Activated naive CD8-positive, alpha-beta T cell (primary cell): ENCODE measurements at regions not wholly inside any gene's neighbourhood (a gene's known extent, or its start where the extent isn't known, plus 50 kb on each side); places are given as distances from the start of the nearest gene placed in this dataset.

Experiments
- H3K27ac Mint-ChIP-seq: one replicate; pipeline ENCODE4 v1.8.0; 2021; ENCODE audit warnings: mixed read lengths
- H3K27me3 Mint-ChIP-seq: one replicate; pipeline ENCODE4 v1.8.0; 2021; ENCODE audit warnings: mixed read lengths
- H3K36me3 Mint-ChIP-seq: one replicate; pipeline ENCODE4 v1.8.0; 2021; ENCODE audit warnings: mixed read lengths
- H3K4me1 Mint-ChIP-seq: one replicate; pipeline ENCODE4 v1.8.0; 2021; ENCODE audit warnings: low read depth, mixed read lengths
- H3K4me3 Mint-ChIP-seq: one replicate; pipeline ENCODE4 v1.8.0; 2021; ENCODE audit warnings: mild to moderate bottlenecking, mixed read lengths
- H3K9me3 Mint-ChIP-seq: one replicate; pipeline ENCODE4 v1.8.0; 2021; ENCODE audit warnings: low read depth, mixed read lengths

GRCh38 chr4:11134705-11135104 lies 294.0 kb downstream of the HS3ST1 start:
- Mint-ChIP-seq H3K4me1 (no peaks in the 10 kb centered on the region), H3K9me3 (no peaks in the 10 kb centered on the region)

GRCh38 chr4:11133868-11134267 lies 294.8 kb downstream of the HS3ST1 start:
- Mint-ChIP-seq H3K9me3 (no peaks in the 10 kb centered on the region), H3K27me3 (no peaks in the 10 kb centered on the region), H3K27ac (no peak overlapping the region), H3K36me3 (no peaks in the 10 kb centered on the region), H3K4me1 (no peaks in the 10 kb centered on the region), H3K4me3 (no peak overlapping the region)

More at GRCh38 chr4:11134705-11135104, 294.0 kb downstream of the HS3ST1 start:
- Mint-ChIP-seq H3K27me3 (no peaks in the 10 kb centered on the region), H3K36me3 (no peaks in the 10 kb centered on the region), H3K4me3 (no peak overlapping the region), H3K27ac (no peak overlapping the region)

- no peaks in the 10 kb centered on the region for H3K4me1 Mint-ChIP-seq
- H3K9me3 Mint-ChIP-seq: no peaks in the 10 kb centered on the region
- no peak overlapping the region for H3K27ac Mint-ChIP-seq
- no peaks in the 10 kb centered on the region for H3K27me3 Mint-ChIP-seq
- H3K4me3 Mint-ChIP-seq: no peak overlapping the region
- H3K36me3 Mint-ChIP-seq: no peaks in the 10 kb centered on the region
Observed at GRCh38 chr4:11132478-11132877, 296.2 kb downstream of the HS3ST1 start.

- Mint-ChIP-seq H3K27ac (no peak overlapping the region), H3K4me3 (no peak overlapping the region), H3K9me3 (no peaks in the 10 kb centered on the region), H3K27me3 (no peaks in the 10 kb centered on the region), H3K36me3 (no peaks in the 10 kb centered on the region), H3K4me1 (no peaks in the 10 kb centered on the region)
Observed at GRCh38 chr4:11131491-11131890, 297.2 kb downstream of the HS3ST1 start.

- Mint-ChIP-seq H3K27ac (no peak overlapping the region), H3K36me3 (no peaks in the 10 kb centered on the region), H3K4me3 (no peak overlapping the region), H3K4me1 (no peaks in the 10 kb centered on the region), H3K9me3 (no peaks in the 10 kb centered on the region), H3K27me3 (no peaks in the 10 kb centered on the region)
Observed at GRCh38 chr4:11130195-11130970, 298.3 kb downstream of the HS3ST1 start.

GRCh38 chr4:11120435-11120834 lies 308.3 kb downstream of the HS3ST1 start:
- H3K27me3 Mint-ChIP-seq: peaks cover 5% of the 10 kb centered on the region
- no peaks in the 10 kb centered on the region for H3K4me1 Mint-ChIP-seq
- no peak overlapping the region for H3K27ac Mint-ChIP-seq
- H3K4me3 Mint-ChIP-seq: no peak overlapping the region
- H3K36me3 Mint-ChIP-seq: no peaks in the 10 kb centered on the region
- no peaks in the 10 kb centered on the region for H3K9me3 Mint-ChIP-seq

- Mint-ChIP-seq H3K9me3 (no peaks in the 10 kb centered on the region), H3K4me3 (no peak overlapping the region), H3K4me1 (no peaks in the 10 kb centered on the region), H3K36me3 (no peaks in the 10 kb centered on the region), H3K27me3 (peaks cover 3% of the 10 kb centered on the region), H3K27ac (no peak overlapping the region)
Observed at GRCh38 chr4:11119474-11119873, 309.2 kb downstream of the HS3ST1 start.

- peaks cover 3% of the 10 kb centered on the region for H3K27me3 Mint-ChIP-seq
- no peaks in the 10 kb centered on the region for H3K36me3 Mint-ChIP-seq
- no peak overlapping the region for H3K4me3 Mint-ChIP-seq
- no peak overlapping the region for H3K27ac Mint-ChIP-seq
- no peaks in the 10 kb centered on the region for H3K4me1 Mint-ChIP-seq
- no peaks in the 10 kb centered on the region for H3K9me3 Mint-ChIP-seq
Observed at GRCh38 chr4:11118513-11118912, 310.2 kb downstream of the HS3ST1 start.

- Mint-ChIP-seq H3K4me1 (no peaks in the 10 kb centered on the region), H3K4me3 (no peak overlapping the region), H3K36me3 (no peaks in the 10 kb centered on the region), H3K27ac (no peak overlapping the region), H3K9me3 (no peaks in the 10 kb centered on the region), H3K27me3 (peaks cover 3% of the 10 kb centered on the region)
Observed at GRCh38 chr4:11116940-11117339, 311.8 kb downstream of the HS3ST1 start.

- Mint-ChIP-seq H3K4me3 (no peak overlapping the region), H3K27ac (no peak overlapping the region), H3K9me3 (no peaks in the 10 kb centered on the region), H3K4me1 (no peaks in the 10 kb centered on the region), H3K27me3 (peaks cover 5% of the 10 kb centered on the region), H3K36me3 (no peaks in the 10 kb centered on the region)
Observed at GRCh38 chr4:11111876-11112275, 316.8 kb downstream of the HS3ST1 start.

GRCh38 chr4:11111370-11111769 lies 317.3 kb downstream of the HS3ST1 start:
- Mint-ChIP-seq H3K4me1 (no peaks in the 10 kb centered on the region), H3K27ac (no peak overlapping the region), H3K36me3 (no peaks in the 10 kb centered on the region), H3K27me3 (peaks cover 5% of the 10 kb centered on the region), H3K4me3 (no peak overlapping the region), H3K9me3 (no peaks in the 10 kb centered on the region)

- Mint-ChIP-seq H3K9me3 (no peaks in the 10 kb centered on the region), H3K36me3 (no peaks in the 10 kb centered on the region), H3K4me3 (no peak overlapping the region), H3K27ac (no peak overlapping the region), H3K4me1 (no peaks in the 10 kb centered on the region), H3K27me3 (peaks cover 2% of the 10 kb centered on the region)
Observed at GRCh38 chr4:11106759-11107158, 321.9 kb downstream of the HS3ST1 start.

- H3K4me3 Mint-ChIP-seq: no peak overlapping the region
- no peak overlapping the region for H3K27ac Mint-ChIP-seq
- H3K9me3 Mint-ChIP-seq: no peaks in the 10 kb centered on the region
- no peaks in the 10 kb centered on the region for H3K4me1 Mint-ChIP-seq
- H3K27me3 Mint-ChIP-seq: peaks cover 2% of the 10 kb centered on the region
- H3K36me3 Mint-ChIP-seq: no peaks in the 10 kb centered on the region
Observed at GRCh38 chr4:11106190-11106589, 322.5 kb downstream of the HS3ST1 start.

GRCh38 chr4:11105715-11106114 lies 323.0 kb downstream of the HS3ST1 start:
- Mint-ChIP-seq H3K27me3 (peaks cover 2% of the 10 kb centered on the region), H3K4me3 (no peak overlapping the region), H3K4me1 (no peaks in the 10 kb centered on the region), H3K36me3 (no peaks in the 10 kb centered on the region), H3K27ac (no peak overlapping the region), H3K9me3 (no peaks in the 10 kb centered on the region)

GRCh38 chr4:11098461-11098860 lies 330.2 kb downstream of the HS3ST1 start:
- Mint-ChIP-seq H3K27me3 (no peaks in the 10 kb centered on the region), H3K4me1 (peaks cover 2% of the 10 kb centered on the region), H3K9me3 (no peaks in the 10 kb centered on the region), H3K27ac (no peak overlapping the region), H3K36me3 (no peaks in the 10 kb centered on the region), H3K4me3 (no peak overlapping the region)

GRCh38 chr4:11097725-11098124 lies 331.0 kb downstream of the HS3ST1 start:
- H3K36me3 Mint-ChIP-seq: no peaks in the 10 kb centered on the region
- H3K4me1 Mint-ChIP-seq: peaks cover 2% of the 10 kb centered on the region
- H3K27ac Mint-ChIP-seq: no peak overlapping the region
- H3K4me3 Mint-ChIP-seq: no peak overlapping the region
- H3K9me3 Mint-ChIP-seq: no peaks in the 10 kb centered on the region
- H3K27me3 Mint-ChIP-seq: no peaks in the 10 kb centered on the region
